Uterus (tissue), 3 donors: ENCODE measurements at regions not wholly inside any gene's neighbourhood (a gene's known extent, or its start where the extent isn't known, plus 50 kb on each side); places are given as distances from the start of the nearest gene placed in this dataset.

Source experiments
- DNase-seq, 2 donors: peaks; one replicate each; pipeline ENCODE4 v3.0.0-alpha.2; 2019 to 2020
- H3K27ac ChIP-seq, 2 donors: fragments of 200-600 bp; sonication (generic); 1 replicate in 1 of 2; 2 replicates in 1 of 2; pipeline ENCODE4 v1.5.1; 2016 to 2018
- H3K27me3 ChIP-seq, 2 donors: fragments of 200-600 bp; sonication (generic); one replicate each; pipeline ENCODE4 v1.5.1; 2018 to 2019; ENCODE audit warnings: control low read depth in 1 of 2
- H3K36me3 ChIP-seq, 2 donors: fragments of 200-600 bp; sonication (generic); one replicate each; pipeline ENCODE4 v1.5.1; 2019; ENCODE audit warnings: control low read depth in 1 of 2
- H3K4me1 ChIP-seq, 2 donors: fragments of 200-600 bp; sonication (generic); one replicate each; pipeline ENCODE4 v1.5.1; 2018 to 2019; ENCODE audit warnings: control low read depth in 1 of 2
- H3K4me3 ChIP-seq, 2 donors: fragments of 200-600 bp; sonication (generic); 1 replicate in 1 of 2; 2 replicates in 1 of 2; pipeline ENCODE4 v1.5.1; 2018 to 2019; ENCODE audit warnings: mild to moderate bottlenecking in 1 of 2
- H3K9me3 ChIP-seq, 2 donors: fragments of 200-600 bp; sonication (generic); one replicate each; pipeline ENCODE4 v1.5.1; 2019; ENCODE audit warnings: control low read depth in 1 of 2
- POLR2A ChIP-seq, 2 donors: fragments of 450-650 bp; IDR thresholded peaks; one replicate each; pipeline ENCODE4 v1.6.1; 2016; ENCODE audit warnings: antibody characterized with exemption in 2 of 2, mild to moderate bottlenecking in 1 of 2, moderate library complexity in 1 of 2
- intact Hi-C: fragments of 100-400 bp; cut with DNase I; formaldehyde crosslinking; loops from one replicate; pipeline ENCODE4 v1.15.1; 2023; ENCODE audit warnings: low total_unique reads
- TF ChIP-seq, protein P1 (sequence below), 4 experiments: fragments of 200-600 bp in 2 of 4; fragments of 450-650 bp in 2 of 4; sonication (generic) in 2 of 4; IDR thresholded peaks; one replicate each; pipeline ENCODE4 v1.5.1; 2016 to 2019; ENCODE audit warnings: antibody characterized with exemption in 4 of 4, mild to moderate bottlenecking in 2 of 4, moderate library complexity in 1 of 4
- donor health status: DM: yes; HTN: yes; CAD: no.

DNA sequence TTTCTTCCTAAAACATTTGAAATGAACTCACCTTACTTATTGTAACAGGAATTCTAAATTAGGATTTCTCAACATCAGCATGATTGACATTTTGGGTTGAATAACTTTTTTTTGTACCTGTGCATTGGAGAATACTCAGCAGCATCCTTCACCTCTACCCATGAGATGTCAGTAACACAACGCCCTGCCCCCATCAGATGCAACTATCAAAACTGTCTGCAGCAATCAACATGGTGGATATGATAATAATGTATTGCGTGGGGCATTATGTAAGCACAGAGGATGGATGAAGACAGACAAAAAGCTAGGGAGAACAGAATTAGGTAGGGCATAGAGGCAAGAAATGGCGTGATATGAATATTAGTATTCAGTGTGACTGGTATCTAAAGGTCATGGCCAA lies 94.1 kb downstream of the PLK2 start:
- no peaks in the 10 kb centered on the region for H3K9me3 ChIP-seq
- no peak for DNase-seq
- TF ChIP-seq, protein P1, sequence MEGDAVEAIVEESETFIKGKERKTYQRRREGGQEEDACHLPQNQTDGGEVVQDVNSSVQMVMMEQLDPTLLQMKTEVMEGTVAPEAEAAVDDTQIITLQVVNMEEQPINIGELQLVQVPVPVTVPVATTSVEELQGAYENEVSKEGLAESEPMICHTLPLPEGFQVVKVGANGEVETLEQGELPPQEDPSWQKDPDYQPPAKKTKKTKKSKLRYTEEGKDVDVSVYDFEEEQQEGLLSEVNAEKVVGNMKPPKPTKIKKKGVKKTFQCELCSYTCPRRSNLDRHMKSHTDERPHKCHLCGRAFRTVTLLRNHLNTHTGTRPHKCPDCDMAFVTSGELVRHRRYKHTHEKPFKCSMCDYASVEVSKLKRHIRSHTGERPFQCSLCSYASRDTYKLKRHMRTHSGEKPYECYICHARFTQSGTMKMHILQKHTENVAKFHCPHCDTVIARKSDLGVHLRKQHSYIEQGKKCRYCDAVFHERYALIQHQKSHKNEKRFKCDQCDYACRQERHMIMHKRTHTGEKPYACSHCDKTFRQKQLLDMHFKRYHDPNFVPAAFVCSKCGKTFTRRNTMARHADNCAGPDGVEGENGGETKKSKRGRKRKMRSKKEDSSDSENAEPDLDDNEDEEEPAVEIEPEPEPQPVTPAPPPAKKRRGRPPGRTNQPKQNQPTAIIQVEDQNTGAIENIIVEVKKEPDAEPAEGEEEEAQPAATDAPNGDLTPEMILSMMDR (IDR thresholded peaks at IDR 0.05), result no peak
- TF ChIP-seq POLR2A (IDR thresholded peaks at IDR 0.05), result no peak
- no peaks in the 10 kb centered on the region for H3K4me1 ChIP-seq
- no peak overlapping the region for H3K4me3 ChIP-seq
- H3K27ac ChIP-seq, result no peak overlapping the region
- intact Hi-C loops, result no loop called here
- H3K27me3 ChIP-seq, result no peaks in the 10 kb centered on the region
- H3K36me3 ChIP-seq, result no peaks in the 10 kb centered on the region

DNA sequence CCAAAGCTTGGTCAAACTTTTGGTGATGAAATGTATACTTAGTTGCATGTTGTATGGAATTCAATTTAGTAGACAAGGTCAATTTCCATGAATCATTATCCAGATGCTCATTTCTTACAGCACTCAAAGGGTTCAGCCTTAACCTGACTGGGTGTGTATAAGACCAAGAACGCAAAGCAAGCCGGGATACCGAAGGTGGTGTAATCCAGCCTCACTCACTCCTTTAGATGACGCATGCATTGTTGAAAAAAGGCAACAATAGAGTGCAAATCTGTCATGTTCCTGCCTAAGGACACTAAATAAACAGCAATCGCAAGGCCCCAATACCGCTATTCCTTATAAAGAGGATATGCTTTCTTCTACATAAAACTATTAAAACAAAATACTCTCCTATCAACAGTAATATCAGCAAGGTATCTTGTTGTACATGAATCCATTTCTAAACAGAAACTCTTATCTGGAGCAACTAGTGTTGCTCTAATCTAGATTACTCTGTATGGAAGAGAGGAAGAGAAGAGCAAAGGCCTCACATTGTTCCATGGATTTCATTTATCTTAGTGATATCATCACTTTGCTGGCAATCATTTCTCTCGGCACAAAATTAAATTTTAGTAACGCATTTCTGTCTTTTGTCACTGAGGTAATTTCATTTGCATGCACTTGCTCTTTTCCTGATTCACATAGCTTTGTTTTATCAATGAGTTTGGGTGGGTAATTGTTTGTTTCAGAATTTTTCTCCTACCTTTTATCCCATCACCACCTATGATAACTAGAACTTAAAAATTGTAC lies 96.2 kb downstream of the PLK2 start:
- no peak for TF ChIP-seq POLR2A (IDR thresholded peaks at IDR 0.05)
- TF ChIP-seq, protein P1 (IDR thresholded peaks at IDR 0.05), result no peak
- no peak for DNase-seq
- intact Hi-C loops, result no loop called here
- H3K36me3 ChIP-seq, result no peaks in the 10 kb centered on the region
- no peak overlapping the region for H3K27ac ChIP-seq
- no peaks in the 10 kb centered on the region for H3K9me3 ChIP-seq
- H3K4me1 ChIP-seq, result no peaks in the 10 kb centered on the region
- no peaks in the 10 kb centered on the region for H3K27me3 ChIP-seq
- no peak overlapping the region for H3K4me3 ChIP-seq

DNA sequence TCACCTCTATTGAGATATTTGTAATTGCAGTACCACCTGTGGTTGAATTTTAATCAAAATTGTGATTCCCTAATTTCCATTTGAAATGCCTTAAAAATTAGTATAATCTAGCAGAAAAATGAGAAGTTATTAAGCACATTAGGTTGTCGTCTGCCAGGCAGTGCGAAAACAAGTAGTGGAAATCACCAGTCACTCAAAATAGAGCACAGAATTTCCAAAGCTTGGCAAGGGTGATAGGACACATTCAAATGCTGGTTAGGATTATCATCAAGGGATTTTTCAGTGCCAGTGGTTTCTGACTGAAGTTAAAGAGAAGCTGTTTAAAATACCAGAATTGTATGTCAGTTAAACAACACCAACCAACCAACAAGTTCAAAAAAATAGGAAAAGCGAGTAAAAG lies 97.8 kb downstream of the PLK2 start:
- Histone ChIP-seq H3K36me3 (no peaks in the 10 kb centered on the region), H3K9me3 (no peaks in the 10 kb centered on the region), H3K4me3 (no peak overlapping the region), H3K4me1 (no peaks in the 10 kb centered on the region), H3K27ac (no peak overlapping the region), H3K27me3 (no peaks in the 10 kb centered on the region)
- intact Hi-C loops, result no loop called here
- TF ChIP-seq POLR2A (IDR thresholded peaks at IDR 0.05), result no peak
- TF ChIP-seq, protein P1 (IDR thresholded peaks at IDR 0.05), result no peak
- no peak for DNase-seq

DNA sequence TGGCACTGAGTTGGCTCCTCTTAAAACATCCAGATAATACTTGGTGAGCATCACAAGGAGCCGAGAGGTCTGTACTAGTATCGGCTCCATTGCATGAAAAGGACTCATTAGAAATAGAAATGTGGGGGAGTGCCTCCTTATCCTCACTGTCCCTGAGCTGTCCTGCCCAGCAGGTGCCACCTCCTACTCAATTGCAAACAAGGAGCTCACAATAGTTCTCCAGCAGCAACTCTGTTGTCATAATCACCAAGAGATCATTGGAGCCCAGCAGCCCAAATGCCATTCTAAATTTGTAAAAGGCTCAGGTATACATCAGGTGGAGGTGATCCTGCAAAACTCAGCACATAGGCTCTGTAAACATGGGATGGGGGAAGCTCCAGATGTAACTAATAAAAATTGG lies 99.1 kb downstream of the PLK2 start:
- Histone ChIP-seq H3K27me3 (no peaks in the 10 kb centered on the region), H3K9me3 (no peaks in the 10 kb centered on the region), H3K4me3 (no peak overlapping the region), H3K27ac (no peak overlapping the region), H3K4me1 (no peaks in the 10 kb centered on the region), H3K36me3 (no peaks in the 10 kb centered on the region)
- TF ChIP-seq, protein P1 (IDR thresholded peaks at IDR 0.05), result no peak
- no peak for TF ChIP-seq POLR2A (IDR thresholded peaks at IDR 0.05)
- intact Hi-C loops, result no loop called here
- no peak for DNase-seq

DNA sequence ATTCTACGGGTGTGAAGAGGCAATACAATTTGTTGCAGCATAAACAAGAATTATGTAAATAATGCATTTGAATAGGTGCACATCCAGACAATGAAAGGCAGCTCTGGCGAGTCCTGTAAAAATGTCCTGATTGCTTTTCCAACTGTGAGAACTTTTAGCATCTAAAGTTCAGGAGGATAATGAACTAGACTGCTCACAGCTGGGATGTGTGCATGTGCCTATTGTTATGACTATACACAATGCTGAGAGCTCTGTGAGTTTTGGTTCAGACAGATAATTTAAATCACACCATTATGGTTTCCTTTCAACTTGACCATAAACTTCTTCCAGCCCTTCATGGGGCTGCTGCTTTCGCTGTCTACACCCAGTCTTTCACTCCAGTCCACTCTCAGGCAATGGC lies 99.9 kb downstream of the PLK2 start:
- Histone ChIP-seq H3K9me3 (no peaks in the 10 kb centered on the region), H3K36me3 (no peaks in the 10 kb centered on the region), H3K27ac (no peak overlapping the region), H3K4me1 (no peaks in the 10 kb centered on the region), H3K27me3 (no peaks in the 10 kb centered on the region), H3K4me3 (no peak overlapping the region)
- no peak for DNase-seq
- no peak for TF ChIP-seq POLR2A (IDR thresholded peaks at IDR 0.05)
- TF ChIP-seq, protein P1 (IDR thresholded peaks at IDR 0.05), result no peak
- intact Hi-C loops, result no loop called here
